GM18868 (cell line): ENCODE measurements at regions not wholly inside any gene's neighbourhood (a gene's known extent, or its start where the extent isn't known, plus 50 kb on each side); places are given as distances from the start of the nearest gene placed in this dataset.

Experiments
- ATAC-seq: cut with Tn5 transposase; IDR thresholded peaks from one replicate; pipeline ENCODE4 v1.9.1; 2021; ENCODE audit warnings: mild to moderate bottlenecking, moderate library complexity; ENCODE audit not compliant: unreplicated experiment

DNA sequence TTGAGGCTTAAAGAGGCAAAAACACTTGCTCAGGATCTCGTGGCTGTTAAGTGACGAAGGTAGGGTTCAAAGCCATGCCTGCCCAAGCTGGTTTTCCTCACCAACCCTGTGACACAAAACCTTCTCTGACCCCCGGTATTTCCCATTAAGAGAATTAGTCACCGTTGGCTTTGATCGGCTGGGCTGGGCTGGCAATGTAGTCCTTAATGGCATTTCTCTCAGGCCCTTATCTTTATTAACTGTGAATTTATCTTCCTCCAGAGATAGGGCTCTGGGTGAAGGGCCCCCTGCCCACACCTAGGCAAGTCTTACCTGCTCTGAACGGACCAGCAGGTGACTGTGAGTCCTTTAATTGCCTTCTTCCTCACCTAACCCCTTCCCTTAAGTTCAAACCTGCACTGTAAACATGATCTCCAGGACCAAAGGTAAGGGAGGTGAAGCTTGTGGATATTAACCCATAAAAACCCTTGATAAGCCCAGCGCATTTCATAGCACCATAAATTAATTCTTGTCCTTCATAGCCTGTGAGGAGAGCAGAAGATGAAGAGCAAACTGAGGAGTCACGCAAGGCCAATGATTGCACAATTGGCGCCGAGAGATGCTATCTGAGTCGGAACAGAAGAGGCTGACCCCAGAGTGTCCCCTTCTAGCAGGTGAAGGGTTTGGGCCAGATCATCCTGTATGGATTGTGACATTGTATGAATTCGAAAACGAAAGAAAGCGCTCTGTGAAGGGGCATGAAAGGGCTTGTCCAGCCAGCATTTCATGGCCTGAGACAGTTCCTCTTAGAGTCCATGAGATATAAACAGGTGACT lies 790.8 kb upstream of the TBX3 start:
- ATAC-seq = no peak

DNA sequence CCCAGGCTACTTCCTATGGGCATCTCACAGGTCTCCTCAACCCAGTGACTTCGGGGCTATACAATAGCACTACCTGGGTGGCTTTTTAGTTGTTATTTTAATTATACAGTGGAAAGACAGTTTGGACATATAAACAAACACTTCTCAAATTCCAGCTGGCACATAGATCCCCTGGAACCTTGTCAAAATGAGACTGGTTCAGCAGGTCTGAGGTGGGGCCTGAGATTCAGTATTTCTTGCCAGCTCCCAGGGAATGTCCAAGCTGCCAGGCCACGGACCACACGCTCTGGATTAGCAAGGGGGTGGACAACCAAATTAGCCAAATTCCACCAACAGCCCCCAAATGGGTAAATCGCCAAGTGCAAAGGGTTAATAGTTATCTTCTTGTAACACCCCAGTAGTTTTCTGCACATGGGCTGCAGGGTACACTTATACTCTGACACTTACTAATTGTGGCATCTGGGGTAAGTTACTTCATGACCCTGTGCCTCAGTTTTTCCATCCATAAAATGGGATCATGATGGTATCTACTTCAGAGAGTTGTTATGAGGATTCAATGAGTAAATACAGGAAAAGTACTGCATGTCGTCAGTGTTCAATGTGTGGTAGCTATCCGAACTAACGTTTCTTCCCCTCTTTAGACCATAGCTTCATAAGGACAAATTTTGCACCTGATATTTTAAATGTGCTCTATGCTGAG lies 789.4 kb upstream of the TBX3 start:
- ATAC-seq = no peak

DNA sequence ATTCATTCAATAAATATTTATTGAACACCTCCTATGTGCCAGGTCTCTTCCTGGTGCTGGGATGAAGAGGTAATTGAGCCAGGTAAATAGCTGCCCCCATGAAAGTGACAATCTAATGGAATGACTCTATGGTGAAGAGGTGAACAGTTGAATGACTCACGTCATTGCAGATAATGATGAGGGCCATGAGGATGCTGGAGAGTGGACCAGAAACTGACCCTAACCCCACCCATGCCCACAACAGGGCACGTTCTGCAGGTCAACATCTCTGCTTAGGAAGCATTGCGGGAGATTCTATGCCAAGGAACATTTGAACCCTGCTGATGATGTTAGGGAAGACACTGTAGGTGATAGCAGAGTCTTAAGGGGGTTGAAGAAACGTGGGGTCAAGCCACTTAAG lies 788.9 kb upstream of the TBX3 start:
- ATAC-seq = no peak

GRCh38 chr12:115470977-115471376 lies 787.0 kb upstream of the TBX3 start:
- ATAC-seq = no peak

DNA sequence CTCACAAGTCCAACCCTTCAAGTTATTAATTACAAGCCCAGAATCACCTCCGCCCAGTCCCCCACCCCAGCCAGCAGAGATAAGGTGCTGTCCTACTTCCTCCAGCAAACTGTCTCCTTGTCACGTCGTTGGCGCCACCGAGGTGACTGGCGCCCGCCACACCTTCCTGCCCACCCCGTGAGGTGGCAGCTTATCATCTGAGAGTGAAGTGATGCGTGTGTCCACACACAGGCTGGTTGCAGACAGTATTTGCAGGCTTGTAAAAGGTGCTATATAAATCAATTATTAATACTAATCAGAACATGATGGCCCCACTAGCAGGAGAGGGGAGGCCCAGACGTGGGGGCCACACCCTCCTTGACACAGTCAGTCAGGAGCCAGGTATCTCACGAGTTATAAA lies 786.6 kb upstream of the TBX3 start:
- ATAC-seq = no peak

GRCh38 chr12:115468087-115468510 lies 784.1 kb upstream of the TBX3 start:
- no peak for ATAC-seq

DNA sequence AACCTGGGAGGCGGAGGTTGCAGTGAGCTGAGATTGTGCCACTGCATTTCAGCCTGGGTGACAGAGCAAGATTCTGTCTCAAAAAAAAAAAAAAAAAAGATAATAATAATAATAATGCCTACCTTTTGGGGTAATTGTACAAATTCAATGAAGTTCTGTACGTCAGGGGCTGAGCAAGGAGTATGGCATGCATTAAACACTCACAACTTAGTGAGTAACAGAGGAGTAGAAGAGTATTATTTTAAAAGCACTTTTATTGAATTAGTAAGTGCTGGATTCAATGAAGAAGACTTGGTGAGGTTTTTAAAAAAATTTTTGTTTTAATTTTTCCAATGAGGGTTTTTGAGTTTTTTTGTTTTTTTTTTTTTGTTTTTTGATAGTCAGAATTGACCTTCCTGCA lies 783.6 kb upstream of the TBX3 start:
- no peak for ATAC-seq

DNA sequence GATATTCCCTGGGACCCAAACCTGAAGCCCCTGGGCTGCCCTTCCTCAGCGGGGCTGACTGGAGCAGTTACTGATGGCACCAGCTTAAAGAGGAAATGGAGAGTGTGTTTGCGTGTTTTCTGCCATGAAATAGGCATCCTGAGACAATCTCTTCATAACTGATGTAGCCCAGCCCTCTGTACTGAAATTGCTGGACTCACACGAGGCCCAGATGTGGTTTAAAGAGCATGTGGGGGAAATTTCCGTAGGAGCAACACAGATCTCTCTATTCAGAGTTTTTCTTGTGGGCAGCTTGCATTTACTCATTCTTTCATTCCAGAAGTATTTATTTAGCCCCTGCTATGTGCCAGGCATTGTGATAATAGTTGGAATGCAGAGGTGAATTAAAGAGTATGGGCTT lies 782.1 kb upstream of the TBX3 start:
- no peak for ATAC-seq

GRCh38 chr12:115464661-115465060 lies 780.7 kb upstream of the TBX3 start:
- ATAC-seq = no peak

DNA sequence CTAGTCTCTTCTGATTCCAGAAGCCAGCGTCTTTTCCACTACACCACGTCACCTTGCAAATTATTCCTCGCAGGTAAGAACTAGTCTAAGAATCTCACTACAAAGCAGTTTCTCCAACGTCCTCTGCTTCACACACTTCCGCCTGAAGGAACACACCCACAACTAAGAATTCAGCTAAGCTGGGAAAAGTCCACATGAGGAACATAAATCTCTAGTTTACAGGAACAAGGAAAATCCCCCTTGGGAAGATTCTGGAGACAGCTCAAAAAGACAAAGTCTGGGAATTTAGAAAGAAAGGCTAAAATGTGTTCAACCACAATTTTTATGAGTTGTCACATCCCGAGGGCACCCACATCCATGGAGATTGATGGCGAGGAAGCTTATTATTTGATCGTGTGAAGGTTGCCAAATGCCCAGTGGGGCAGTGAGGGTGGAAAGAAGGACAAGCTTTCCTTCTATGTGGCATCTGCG lies 780.2 kb upstream of the TBX3 start:
- ATAC-seq = no peak

GRCh38 chr12:115461401-115461800 lies 777.4 kb upstream of the TBX3 start:
- no peak for ATAC-seq

DNA sequence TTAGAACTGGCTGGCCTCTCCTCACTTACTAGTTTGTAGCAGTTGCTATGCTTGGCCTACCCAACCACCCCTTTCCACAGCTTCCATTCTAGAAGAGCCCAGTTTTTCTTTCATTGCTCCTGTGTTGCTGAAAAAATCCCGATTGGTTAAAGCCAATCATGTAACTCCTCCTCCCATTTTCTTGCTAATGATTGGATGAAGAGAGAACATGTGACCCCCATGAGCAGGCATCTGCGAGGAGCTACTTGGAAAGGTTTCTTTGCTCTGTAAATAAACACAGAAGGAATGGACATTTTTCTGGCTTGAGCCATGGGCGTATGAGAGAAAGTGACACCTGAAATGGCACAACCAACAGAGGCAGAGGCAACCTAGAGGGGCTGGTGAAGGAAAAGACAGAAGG lies 773.8 kb upstream of the TBX3 start:
- ATAC-seq = no peak

- ATAC-seq = no peak
These were observed 773.1 kb upstream of the TBX3 start for GRCh38 chr12:115456946-115457689.

GRCh38 chr12:115455268-115455681 lies 771.3 kb upstream of the TBX3 start:
- no peak for ATAC-seq

DNA sequence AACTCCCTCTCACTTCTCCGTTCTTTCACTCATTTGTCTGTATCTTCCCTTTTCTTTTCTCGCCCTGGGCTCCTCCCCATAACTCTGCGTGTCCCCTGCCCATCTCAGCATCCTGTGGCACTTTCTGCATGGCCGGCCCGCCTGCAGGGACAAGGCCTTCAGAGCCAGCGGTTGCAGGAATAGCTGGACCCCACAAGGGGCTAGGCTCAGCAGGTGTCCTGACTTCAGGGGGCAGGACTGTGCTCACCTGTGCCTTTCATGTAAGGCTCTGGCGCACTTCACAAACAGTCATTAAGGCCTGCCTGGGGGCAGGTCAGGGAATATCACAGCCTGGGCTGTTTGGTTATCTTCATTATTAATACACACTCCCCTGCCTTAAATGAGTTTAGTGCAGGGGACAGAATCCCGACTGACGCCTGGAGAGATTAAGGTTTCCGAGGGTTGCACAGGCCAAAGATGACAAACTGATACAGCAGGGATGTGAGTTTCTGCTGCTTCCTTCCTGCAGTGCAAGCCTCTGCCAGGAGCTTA lies 768.8 kb upstream of the TBX3 start:
- ATAC-seq = no peak

DNA sequence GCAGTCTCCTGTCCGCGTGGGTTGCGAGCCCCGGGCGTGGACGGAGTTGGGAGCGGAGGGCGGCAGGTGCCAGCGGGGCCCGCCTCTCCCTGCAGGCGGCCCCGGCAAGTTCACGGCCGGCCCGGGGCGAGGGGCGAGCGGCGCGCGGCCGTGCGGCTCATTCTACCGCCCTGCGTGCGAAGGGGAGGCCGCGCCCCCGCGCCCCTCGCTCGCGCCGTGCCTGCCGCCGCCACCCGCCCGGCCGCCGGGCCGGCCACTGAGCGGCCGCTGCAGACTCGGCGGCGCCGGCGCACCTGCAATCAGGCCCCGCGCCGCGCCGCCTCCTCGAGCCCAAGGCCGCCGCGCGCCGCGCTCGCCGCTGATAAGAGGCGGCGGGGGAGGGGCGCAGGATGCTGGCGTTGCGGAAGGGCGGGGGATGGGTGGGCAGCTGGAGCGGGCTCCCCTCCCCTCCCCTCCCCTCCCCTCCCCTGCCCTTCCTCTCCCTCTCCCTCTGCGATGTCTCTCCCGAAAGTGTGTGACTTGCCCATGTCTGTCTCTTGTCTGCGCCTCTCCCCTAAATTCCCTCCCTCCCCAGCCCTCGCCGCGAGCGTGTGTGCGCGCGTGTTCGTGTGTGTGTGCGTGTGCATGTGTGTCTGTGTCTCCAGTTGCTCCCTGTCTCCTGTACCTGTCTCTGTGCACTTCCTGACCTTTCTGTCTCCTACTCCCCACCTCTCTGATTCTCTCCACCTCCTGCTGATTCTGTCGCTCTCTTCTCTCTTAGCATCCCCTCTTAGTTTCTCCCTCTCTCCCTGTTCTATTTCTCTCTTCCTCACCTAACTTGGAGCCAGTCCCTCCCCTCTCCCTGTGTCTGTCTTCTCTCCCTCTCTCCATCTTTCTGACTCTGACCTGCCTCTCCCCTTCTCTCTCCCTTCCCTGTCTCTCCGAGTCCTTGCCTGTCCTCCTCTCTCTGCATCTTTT lies 768.1 kb upstream of the TBX3 start:
- peak; percentile 53 for ATAC-seq

DNA sequence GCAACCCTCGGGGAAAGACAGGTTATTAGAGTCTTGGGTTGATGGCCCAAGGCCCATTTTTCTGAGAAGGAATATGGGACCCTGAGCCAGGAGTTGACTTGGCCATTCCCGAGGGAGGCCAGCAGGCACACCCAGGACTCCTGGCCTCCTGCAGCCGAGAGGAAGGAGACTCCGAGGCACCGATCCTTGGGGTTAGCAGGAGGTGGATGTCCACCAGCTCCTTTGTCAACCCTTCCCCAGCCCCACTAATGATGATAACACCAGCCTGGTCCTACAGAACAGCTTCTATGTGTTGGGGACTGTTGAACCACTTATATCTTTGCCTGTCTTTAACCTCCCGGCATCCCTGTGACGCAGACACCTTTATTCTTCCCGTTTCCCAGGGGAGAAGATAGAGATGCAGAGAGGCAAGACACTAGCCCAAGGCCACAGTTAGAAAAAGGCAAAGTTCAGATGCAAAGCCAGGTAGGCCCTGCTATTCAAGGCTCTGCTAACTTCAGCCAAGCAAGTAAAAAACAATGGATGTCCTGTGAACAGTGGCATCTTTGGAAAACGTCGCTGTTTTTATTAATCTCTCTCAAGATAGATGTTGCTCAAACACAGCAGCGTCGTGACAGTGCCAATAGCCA lies 767.3 kb upstream of the TBX3 start:
- ATAC-seq = no peak

DNA sequence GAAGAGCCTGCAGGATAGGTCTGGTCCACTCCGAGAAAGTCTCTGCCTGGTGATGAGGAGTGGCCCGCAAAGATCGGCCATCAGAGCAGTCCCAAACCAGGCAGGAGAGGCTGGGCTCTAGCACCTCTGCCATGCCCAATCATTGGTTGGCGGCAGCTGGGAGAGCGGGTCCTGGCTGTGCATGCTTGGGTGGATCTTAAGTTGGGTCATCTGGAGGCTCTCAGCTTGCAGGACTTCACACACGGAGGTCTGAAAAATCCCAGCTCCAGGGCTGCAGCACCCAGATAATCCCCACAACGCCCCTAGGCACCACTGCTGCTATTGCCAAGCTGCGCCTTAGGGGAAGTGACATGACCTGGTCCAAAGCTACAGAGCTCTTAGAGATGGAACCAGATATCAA lies 766.7 kb upstream of the TBX3 start:
- ATAC-seq = no peak

GRCh38 chr12:115450017-115450416 lies 766.0 kb upstream of the TBX3 start:
- no peak for ATAC-seq

GRCh38 chr12:115449526-115449925 lies 765.6 kb upstream of the TBX3 start:
- ATAC-seq = no peak
